Endothelial cell (in vitro differentiated cells): ENCODE measurements at regions not wholly inside any gene's neighbourhood (a gene's known extent, or its start where the extent isn't known, plus 50 kb on each side); places are given as distances from the start of the nearest gene placed in this dataset.

Source experiments
- DNase-seq: peaks from one replicate; pipeline ENCODE4 v3.0.0; 2021; ENCODE audit warnings: low spot score
- H3K27ac Mint-ChIP-seq: one replicate; pipeline ENCODE4 v1.8.0; 2021; ENCODE audit warnings: mixed read lengths, inconsistent platforms; ENCODE audit not compliant: unreplicated experiment
- H3K27me3 Mint-ChIP-seq: one replicate; pipeline ENCODE4 v1.8.0; 2021; ENCODE audit warnings: mild to moderate bottlenecking, moderate library complexity, mixed read lengths, inconsistent platforms; ENCODE audit not compliant: unreplicated experiment
- H3K36me3 Mint-ChIP-seq: one replicate; pipeline ENCODE4 v1.8.0; 2021; ENCODE audit warnings: mild to moderate bottlenecking, low read depth, mixed read lengths, inconsistent platforms; ENCODE audit not compliant: unreplicated experiment
- H3K4me1 Mint-ChIP-seq: one replicate; pipeline ENCODE4 v1.8.0; 2021; ENCODE audit warnings: mild to moderate bottlenecking, mixed read lengths, inconsistent platforms; ENCODE audit not compliant: unreplicated experiment
- H3K4me3 Mint-ChIP-seq: one replicate; pipeline ENCODE4 v1.8.0; 2021; ENCODE audit warnings: mild to moderate bottlenecking, mixed read lengths, inconsistent platforms; ENCODE audit not compliant: unreplicated experiment
- H3K9me3 Mint-ChIP-seq: one replicate; pipeline ENCODE4 v1.8.0; 2021; ENCODE audit warnings: mixed read lengths, inconsistent platforms; ENCODE audit not compliant: unreplicated experiment
- TF ChIP-seq, protein P1 (sequence below): fragments of 200-600 bp; sonication (generic); IDR thresholded peaks from one replicate; pipeline ENCODE4 v1.5.0; 2021; ENCODE audit warnings: antibody characterized with exemption; ENCODE audit not compliant: unreplicated experiment

- Mint-ChIP-seq H3K27me3 (peaks cover 6% of the 10 kb centered on the region), H3K4me1 (no peaks in the 10 kb centered on the region), H3K4me3 (no peak overlapping the region), H3K36me3 (no peaks in the 10 kb centered on the region), H3K27ac (no peak overlapping the region), H3K9me3 (no peaks in the 10 kb centered on the region)
- DNase-seq: no peak
- TF ChIP-seq, protein P1, sequence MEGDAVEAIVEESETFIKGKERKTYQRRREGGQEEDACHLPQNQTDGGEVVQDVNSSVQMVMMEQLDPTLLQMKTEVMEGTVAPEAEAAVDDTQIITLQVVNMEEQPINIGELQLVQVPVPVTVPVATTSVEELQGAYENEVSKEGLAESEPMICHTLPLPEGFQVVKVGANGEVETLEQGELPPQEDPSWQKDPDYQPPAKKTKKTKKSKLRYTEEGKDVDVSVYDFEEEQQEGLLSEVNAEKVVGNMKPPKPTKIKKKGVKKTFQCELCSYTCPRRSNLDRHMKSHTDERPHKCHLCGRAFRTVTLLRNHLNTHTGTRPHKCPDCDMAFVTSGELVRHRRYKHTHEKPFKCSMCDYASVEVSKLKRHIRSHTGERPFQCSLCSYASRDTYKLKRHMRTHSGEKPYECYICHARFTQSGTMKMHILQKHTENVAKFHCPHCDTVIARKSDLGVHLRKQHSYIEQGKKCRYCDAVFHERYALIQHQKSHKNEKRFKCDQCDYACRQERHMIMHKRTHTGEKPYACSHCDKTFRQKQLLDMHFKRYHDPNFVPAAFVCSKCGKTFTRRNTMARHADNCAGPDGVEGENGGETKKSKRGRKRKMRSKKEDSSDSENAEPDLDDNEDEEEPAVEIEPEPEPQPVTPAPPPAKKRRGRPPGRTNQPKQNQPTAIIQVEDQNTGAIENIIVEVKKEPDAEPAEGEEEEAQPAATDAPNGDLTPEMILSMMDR: no peak
These were observed 616.7 kb downstream of the RAPGEF2 start for GRCh38 chr4:159719531-159719930.

GRCh38 chr4:159722052-159722451 lies 619.2 kb downstream of the RAPGEF2 start:
- H3K27ac Mint-ChIP-seq: no peak overlapping the region
- H3K9me3 Mint-ChIP-seq: no peaks in the 10 kb centered on the region
- H3K4me1 Mint-ChIP-seq: peaks cover 3% of the 10 kb centered on the region
- no peak overlapping the region for H3K4me3 Mint-ChIP-seq
- TF ChIP-seq, protein P1: no peak
- no peak for DNase-seq
- H3K27me3 Mint-ChIP-seq: no peaks in the 10 kb centered on the region
- H3K36me3 Mint-ChIP-seq: no peaks in the 10 kb centered on the region

DNA sequence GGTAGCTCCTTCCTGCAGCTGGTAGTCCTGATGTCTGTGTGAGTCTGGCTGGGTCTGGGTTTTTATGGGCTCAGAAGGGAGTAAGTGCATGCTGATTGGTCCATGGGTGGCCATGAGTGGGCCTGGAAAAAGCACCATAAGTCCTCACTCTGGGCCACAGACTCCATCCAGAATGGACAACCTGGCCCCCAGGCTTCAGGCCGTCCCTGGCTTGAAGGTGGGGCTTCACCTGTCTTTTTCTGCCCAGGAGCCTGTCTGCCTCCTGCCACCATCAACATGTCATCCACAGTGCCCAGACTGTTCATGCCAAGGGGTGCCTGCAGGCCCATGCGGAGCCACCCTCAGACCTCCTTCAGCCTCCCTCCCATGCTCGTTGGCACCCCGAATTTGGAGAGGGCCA lies 620.0 kb downstream of the RAPGEF2 start:
- H3K27ac Mint-ChIP-seq: no peak overlapping the region

GRCh38 chr4:159723341-159724048 lies 620.6 kb downstream of the RAPGEF2 start:
- Mint-ChIP-seq H3K27ac (no peak overlapping the region), H3K27me3 (no peaks in the 10 kb centered on the region), H3K4me3 (no peak overlapping the region), H3K4me1 (peaks cover 3% of the 10 kb centered on the region), H3K9me3 (no peaks in the 10 kb centered on the region), H3K36me3 (no peaks in the 10 kb centered on the region)
- DNase-seq: no peak
- TF ChIP-seq, protein P1: no peak

More for the DNA sequence above, 620.0 kb downstream of the RAPGEF2 start:
- H3K9me3 Mint-ChIP-seq: no peaks in the 10 kb centered on the region
- H3K36me3 Mint-ChIP-seq: no peaks in the 10 kb centered on the region
- TF ChIP-seq, protein P1: no peak
- DNase-seq: no peak
- peaks cover 3% of the 10 kb centered on the region for H3K4me1 Mint-ChIP-seq
- no peaks in the 10 kb centered on the region for H3K27me3 Mint-ChIP-seq
- H3K4me3 Mint-ChIP-seq: no peak overlapping the region

- no peaks in the 10 kb centered on the region for H3K36me3 Mint-ChIP-seq
- DNase-seq: no peak
- TF ChIP-seq, protein P1: no peak
- H3K4me1 Mint-ChIP-seq: peaks cover 3% of the 10 kb centered on the region
- H3K27ac Mint-ChIP-seq: no peak overlapping the region
- H3K27me3 Mint-ChIP-seq: no peaks in the 10 kb centered on the region
- no peak overlapping the region for H3K4me3 Mint-ChIP-seq
- no peaks in the 10 kb centered on the region for H3K9me3 Mint-ChIP-seq
These were observed 622.7 kb downstream of the RAPGEF2 start for GRCh38 chr4:159725571-159725970.
